Vagina (tissue), 2 donors: ENCODE measurements at regions not wholly inside any gene's neighbourhood (a gene's known extent, or its start where the extent isn't known, plus 50 kb on each side); places are given as distances from the start of the nearest gene placed in this dataset.
"Not testable (repeated sequence)": the region's sequence is repeated elsewhere in the genome, so short reads cannot be mapped to it uniquely, and the experiment has no call there.

Source experiments
- DNase-seq, 2 donors: peaks; one replicate each; pipeline ENCODE4 v3.0.0-alpha.2; 2017; ENCODE audit errors: extremely low spot score in 2 of 2
- H3K27ac ChIP-seq: fragments of 200-600 bp; sonication (generic); one replicate; pipeline ENCODE4 v1.5.1; 2019
- H3K27me3 ChIP-seq: fragments of 200-600 bp; sonication (generic); one replicate; pipeline ENCODE4 v1.5.1; 2019
- H3K36me3 ChIP-seq, 2 donors: fragments of 200-600 bp; sonication (generic); one replicate each; pipeline ENCODE4 v1.5.1; 2017 to 2019
- H3K4me1 ChIP-seq: fragments of 200-600 bp; sonication (generic); one replicate; pipeline ENCODE4 v1.5.1; 2019
- H3K4me3 ChIP-seq, 2 donors: fragments of 200-600 bp; sonication (generic); 1 replicate in 1 of 2; 2 replicates in 1 of 2; pipeline ENCODE4 v1.5.1; 2016 to 2019
- H3K9me3 ChIP-seq: fragments of 200-600 bp; sonication (generic); one replicate; pipeline ENCODE4 v1.5.1; 2019
- CTCF ChIP-seq, 3 experiments: fragments of 450-650 bp in 2 of 3; fragments of 200-600 bp in 1 of 3; sonication (generic) in 1 of 3; IDR thresholded peaks; one replicate each; pipeline ENCODE4 v1.5.1; 2017 to 2019; ENCODE audit warnings: antibody characterized with exemption in 3 of 3, mild to moderate bottlenecking in 2 of 3, moderate library complexity in 2 of 3
- POLR2A ChIP-seq, 2 donors: fragments of 450-650 bp; IDR thresholded peaks; one replicate each; pipeline ENCODE4 v1.6.1; 2017; ENCODE audit warnings: antibody characterized with exemption in 2 of 2, mild to moderate bottlenecking in 2 of 2, moderate library complexity in 2 of 2
- POLR2AphosphoS5 ChIP-seq, 2 donors: sonication (generic); formaldehyde crosslinking; IDR thresholded peaks; one replicate each; pipeline ENCODE4 v1.9.0; 2017; ENCODE audit warnings: antibody characterized with exemption in 2 of 2, mild to moderate bottlenecking in 2 of 2, low read depth in 1 of 2; ENCODE audit not compliant: insufficient read depth in 1 of 2
- intact Hi-C: fragments of 100-400 bp; cut with DNase I; formaldehyde crosslinking; loops from one replicate; pipeline ENCODE4 v1.15.1; 2023

- intact Hi-C loops = no loop called here
- no peaks in the 10 kb centered on the region for H3K36me3 ChIP-seq
- no peak overlapping the region for H3K27ac ChIP-seq
- H3K4me1 ChIP-seq = no peaks in the 10 kb centered on the region
- H3K9me3 ChIP-seq = no peaks in the 10 kb centered on the region
- TF ChIP-seq POLR2AphosphoS5 (IDR thresholded peaks at IDR 0.05; ENCODE audit: insufficient read depth in 1 of 2, low read depth in 1 of 2) (no peak), POLR2A (IDR thresholded peaks at IDR 0.05) (no peak), CTCF (IDR thresholded peaks at IDR 0.05) (no peak)
- no peaks in the 10 kb centered on the region for H3K27me3 ChIP-seq
- H3K4me3 ChIP-seq = no peak overlapping the region
- DNase-seq = no peak
Measured at GRCh38 chr15:77901921-77902750, 175.4 kb downstream of the TBC1D2B start.

DNA sequence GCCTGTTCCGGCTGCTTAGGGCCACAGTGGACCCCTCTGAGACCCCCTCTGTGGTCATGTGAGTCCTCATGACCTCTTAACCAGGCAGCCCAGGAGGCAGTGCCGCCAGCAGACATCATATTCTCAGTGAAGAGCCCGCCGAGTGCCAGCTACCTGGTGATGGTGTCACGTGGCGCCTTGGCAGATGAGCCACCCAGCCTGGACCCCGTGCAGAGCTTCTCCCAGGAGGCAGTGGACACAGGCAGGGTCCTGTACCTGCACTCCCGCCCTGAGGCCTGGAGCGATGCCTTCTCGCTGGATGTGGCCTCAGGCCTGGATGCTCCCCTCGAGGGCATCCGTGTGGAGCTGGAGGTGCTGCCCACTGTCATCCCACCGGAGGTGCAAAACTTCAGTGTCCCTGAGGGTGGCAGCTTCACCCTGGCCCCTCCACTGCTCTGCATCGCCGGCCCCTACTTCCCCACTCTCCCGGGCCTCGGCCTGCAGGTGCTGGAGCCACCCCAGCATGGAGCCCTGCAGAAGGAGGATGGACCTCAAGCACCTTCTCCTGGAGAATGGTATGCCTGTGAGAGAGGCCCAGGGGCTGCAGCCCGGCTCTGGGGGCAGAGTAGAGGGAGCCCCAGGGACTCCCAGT lies 176.1 kb downstream of the TBC1D2B start:
- H3K4me3 ChIP-seq = no peak overlapping the region
- no peaks in the 10 kb centered on the region for H3K27me3 ChIP-seq
- TF ChIP-seq POLR2AphosphoS5 (IDR thresholded peaks at IDR 0.05; ENCODE audit: insufficient read depth in 1 of 2, low read depth in 1 of 2) (no peak), POLR2A (IDR thresholded peaks at IDR 0.05) (no peak), CTCF (IDR thresholded peaks at IDR 0.05) (no peak)
- intact Hi-C loops = no loop called here
- no peak for DNase-seq
- H3K9me3 ChIP-seq = no peaks in the 10 kb centered on the region
- no peaks in the 10 kb centered on the region for H3K4me1 ChIP-seq
- no peak overlapping the region for H3K27ac ChIP-seq
- no peaks in the 10 kb centered on the region for H3K36me3 ChIP-seq

DNA sequence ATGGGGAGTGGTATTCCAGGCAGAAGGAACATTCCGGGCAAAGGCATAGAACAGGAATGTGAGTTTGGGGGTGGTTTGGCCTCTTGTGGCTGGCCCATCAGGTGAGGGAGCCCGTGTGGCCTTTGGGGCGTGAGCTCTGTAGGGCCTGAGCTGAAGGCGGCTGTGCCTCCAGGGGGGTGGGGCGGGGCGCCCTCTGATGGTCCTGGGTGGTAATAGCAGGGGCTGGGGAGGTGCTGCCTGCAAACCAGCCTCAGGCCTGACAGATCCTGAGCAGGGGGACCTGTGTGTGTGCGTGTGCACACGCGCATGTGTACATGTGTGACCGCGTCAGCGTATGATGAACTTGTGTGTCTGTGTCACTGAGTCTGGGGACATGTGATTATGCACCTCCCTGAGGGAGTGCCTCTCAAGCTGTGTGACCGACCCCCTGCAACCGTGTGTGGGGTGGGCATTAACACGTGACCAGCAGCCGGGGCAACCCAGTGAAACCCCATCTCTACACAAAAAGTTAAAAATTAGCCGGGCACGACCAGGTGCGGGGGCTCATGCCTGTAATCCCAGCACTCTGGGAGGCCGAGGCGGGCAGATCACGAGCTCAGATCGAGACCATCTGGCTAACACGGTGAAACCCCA lies 177.1 kb downstream of the TBC1D2B start:
- DNase-seq, H3K9me3 ChIP-seq, H3K36me3 ChIP-seq, H3K27ac ChIP-seq, intact Hi-C loops, H3K27me3 ChIP-seq, H3K4me3 ChIP-seq, H3K4me1 ChIP-seq: not testable (repeated sequence)

DNA sequence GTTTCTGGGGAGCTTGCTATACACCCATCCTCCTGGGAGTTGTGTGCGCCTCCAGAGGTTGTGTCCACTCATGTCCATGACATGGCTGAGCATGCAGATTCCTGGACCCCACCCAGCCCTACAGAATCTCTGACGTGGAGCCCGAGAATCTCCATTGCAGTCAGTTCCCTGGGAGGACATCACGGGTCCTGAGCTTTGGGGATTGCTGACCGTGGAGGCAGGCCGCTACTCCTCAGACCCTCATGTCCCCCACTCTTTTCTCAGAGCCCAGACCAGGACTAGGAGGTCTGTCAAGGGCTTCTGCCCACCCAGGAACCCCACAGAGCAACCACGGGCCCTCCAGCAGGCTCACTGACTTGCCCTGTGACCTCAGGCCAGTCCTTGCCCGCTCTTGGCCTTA lies 177.7 kb downstream of the TBC1D2B start:
- H3K4me3 ChIP-seq, DNase-seq, H3K27me3 ChIP-seq, H3K4me1 ChIP-seq, H3K27ac ChIP-seq, H3K36me3 ChIP-seq, H3K9me3 ChIP-seq, intact Hi-C loops: not testable (repeated sequence)

GRCh38 chr15:77898811-77899730 lies 178.4 kb downstream of the TBC1D2B start:
- no peaks in the 10 kb centered on the region for H3K9me3 ChIP-seq
- H3K4me3 ChIP-seq = no peak overlapping the region
- intact Hi-C loops = no loop called here
- DNase-seq = no peak
- no peak overlapping the region for H3K27ac ChIP-seq
- no peak for TF ChIP-seq POLR2A (IDR thresholded peaks at IDR 0.05)
- no peak for TF ChIP-seq CTCF (IDR thresholded peaks at IDR 0.05)
- no peak for TF ChIP-seq POLR2AphosphoS5 (IDR thresholded peaks at IDR 0.05; ENCODE audit: insufficient read depth in 1 of 2, low read depth in 1 of 2)
- H3K27me3 ChIP-seq = no peaks in the 10 kb centered on the region
- H3K36me3 ChIP-seq = no peaks in the 10 kb centered on the region
- H3K4me1 ChIP-seq = no peaks in the 10 kb centered on the region
